Limb (tissue), 2 donors: ENCODE measurements at regions not wholly inside any gene's neighbourhood (a gene's known extent, or its start where the extent isn't known, plus 50 kb on each side); places are given as distances from the start of the nearest gene placed in this dataset.
"Not testable (repeated sequence)": the region's sequence is repeated elsewhere in the genome, so short reads cannot be mapped to it uniquely, and the experiment has no call there.

Experiments
- DNase-seq, 2 donors: peaks; one replicate each; pipeline ENCODE4 v3.0.0-alpha.2; 2016; ENCODE audit errors: extremely low spot score in 2 of 2

DNA sequence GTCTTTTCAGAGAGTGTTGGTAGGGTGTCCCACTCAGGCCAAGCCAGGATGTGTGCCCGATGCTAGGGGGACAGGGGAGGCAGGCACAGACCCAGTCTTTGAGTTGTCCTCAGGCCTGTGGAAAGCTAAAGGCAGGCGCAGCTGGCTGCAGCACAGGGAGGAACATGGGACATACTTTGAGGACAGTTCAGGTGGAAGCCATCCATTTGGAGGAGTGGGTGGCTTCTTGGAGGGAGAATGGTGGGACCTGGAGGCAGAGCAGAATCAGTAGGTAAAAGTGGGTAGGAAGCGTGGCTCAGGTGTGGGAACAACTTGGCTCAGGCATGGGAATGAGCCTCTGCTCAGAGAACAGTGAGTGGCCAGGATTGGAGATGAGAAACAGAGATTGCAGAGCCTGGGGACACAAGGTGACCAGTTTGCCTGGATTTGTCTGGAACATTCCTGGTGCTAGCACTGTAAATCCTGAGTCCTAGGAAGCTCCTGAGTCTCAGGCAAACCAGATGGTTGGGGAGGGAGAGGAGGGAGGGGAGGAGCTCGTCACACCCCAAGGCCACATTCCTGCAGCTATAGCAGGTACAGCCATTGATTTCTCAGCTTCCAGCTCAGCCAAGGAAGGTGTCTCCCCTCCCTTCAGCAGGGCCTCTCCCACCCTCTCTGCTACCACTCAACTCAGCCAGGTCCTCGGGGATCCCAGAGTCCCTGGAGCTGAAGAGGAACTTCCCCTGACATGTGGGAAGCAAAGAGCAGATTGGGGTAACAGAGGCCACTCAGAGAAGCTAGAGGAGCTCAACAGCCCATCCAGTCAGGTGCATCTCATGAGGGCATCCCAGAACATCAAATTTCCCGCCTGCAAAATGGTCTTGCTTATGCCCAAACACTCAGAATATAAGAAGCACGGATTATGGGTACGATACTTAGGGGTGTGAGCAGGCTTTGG lies 65.2 kb upstream of the TINAGL1 start:
- DNase-seq = no peak

DNA sequence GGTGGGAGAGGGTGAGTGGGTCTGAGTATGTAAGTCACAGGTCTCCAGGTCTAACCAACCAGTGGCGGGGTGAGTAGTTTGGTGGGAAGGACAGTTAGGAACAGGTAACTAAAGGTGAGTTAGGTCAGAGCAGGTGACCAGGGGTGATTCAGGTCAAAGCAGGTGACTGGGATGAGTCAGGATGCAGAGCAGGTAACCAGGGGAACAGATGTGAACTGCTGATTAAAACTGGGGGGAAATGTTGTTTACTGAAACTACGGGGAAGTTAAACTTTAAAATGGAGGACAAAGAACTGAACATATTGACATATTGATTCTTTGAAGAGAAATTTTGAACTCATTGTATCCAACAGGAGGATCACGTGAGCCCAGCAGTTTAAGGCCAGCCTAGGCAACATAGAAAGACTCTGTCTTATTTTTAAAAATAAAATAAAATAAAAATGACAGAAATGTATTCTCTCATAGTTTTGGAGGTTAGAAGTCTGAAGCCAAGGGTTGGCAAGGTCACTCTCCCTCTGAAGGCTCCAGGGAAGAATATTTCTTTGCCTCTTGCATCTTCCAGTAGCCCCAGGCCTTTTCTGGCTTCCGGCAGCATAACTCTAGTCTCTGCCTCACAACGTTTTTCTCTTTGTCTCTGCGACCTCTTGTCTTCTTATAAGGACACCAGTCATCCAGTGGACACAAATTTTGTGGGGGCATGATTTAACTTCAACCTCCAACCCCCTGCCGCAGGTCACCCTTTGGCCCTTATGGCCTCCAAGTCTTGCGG lies 64.3 kb upstream of the TINAGL1 start:
- no peak for DNase-seq

DNA sequence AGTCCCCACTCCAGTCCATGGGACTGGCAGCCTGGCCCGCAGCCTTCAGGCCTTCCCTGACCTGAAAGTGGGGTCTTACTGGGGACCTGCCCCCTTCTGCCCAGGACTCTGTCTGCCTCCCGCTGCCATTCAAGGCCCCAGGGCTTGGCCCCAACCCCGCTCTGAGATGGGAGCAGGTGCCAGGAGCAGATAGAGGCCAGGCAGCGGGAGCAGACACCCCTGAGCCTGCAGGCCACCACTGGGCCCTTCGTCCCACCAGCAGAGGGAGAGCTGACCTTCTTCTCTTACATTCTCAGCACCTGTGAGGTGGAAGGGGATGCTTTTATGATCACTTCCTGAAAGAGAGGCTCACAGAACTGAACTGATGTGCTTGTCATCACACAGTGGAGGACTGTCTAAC lies 62.2 kb upstream of the TINAGL1 start:
- DNase-seq = no peak

DNA sequence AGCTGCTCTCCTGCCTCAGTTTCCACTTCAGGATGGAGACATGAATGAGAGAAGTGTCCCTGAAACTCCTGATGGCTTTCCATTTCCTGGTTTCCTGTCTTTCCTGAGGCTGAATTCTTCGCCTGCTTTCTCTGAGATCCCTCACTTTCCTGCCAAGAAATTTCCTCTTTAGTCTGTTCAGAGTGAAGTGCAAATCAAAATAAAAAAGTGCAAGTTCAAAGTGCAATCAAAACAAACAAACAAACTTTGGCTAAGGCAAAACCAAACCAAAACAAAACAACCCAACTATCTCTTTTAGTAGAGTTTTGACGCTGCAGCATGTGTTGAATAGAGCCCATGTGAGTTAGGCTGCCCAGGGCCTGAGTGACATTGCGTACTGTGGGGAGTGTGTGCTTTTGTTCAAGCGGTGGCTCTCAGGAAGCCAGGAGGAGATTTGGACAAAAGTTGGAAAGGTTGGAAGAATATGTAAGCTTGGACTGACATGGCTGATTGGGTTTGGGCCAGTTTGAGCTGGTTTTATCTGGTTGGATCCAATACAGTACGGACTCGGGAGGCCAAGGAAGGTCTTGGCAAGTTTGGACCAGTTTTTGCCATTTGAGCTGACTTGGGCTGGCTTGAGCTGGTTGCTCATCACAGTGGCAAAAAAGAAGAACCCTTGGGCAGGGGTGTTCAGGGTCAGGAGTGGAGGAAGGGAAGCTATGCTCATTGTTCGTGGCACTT lies 61.1 kb upstream of the TINAGL1 start:
- no peak for DNase-seq

DNA sequence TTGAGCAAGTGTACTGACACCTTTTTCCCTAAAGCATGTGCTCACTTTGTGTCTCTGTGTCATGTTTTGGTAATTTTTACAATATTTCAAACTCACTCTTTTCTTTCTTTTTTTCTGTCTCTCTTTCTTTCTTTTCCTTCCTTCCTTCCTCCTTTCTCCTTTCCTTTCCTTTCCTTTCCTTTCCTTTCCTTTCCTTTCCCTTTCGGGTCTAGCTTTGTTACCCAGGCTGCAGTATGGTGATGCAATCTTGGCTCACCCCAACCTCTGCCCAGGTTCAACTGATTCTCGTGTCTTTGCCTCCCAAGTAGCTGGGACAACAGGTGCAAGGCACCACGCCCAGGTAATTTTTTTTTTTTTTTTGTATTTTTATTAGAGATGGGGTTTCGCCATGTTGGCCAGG lies 60.4 kb upstream of the TINAGL1 start:
- no peak for DNase-seq

DNA sequence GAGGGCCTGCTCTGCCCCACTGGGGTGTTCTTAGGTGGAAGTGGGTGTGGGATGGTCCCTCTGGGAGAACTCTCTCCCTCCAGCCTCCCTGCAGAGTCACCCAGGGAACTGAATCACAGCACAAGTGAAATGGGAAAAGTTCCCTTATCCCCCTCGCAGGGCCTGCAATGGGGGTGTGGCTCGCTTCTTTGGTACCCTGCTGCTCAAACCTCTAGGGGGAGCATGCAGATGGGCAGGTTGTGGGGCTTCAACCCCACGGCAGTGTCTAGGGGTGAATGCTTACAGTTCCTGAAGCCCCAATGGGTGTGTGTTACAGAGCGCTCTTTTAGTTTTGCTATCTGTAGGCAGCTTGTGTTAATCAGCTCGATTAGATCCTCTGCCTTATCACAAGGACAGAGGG lies 59.0 kb upstream of the TINAGL1 start:
- no peak for DNase-seq

DNA sequence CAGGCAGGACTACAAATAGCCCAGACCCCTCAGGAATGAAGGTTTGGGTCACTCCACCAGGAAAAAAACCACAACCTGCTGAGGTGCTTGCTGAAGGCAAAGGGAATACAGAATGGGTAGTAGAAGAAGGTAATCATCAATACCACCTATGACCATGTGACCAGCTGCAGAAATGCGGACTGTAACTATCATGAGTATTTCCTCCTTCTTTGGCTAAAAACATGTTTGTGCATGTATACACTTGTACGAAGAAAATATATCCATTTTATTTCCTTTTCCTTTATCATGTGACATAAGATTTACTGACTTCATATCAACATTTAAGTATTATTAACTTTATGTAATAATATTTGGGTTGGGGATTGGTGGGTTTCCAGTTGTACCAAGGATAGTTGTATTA lies 58.3 kb upstream of the TINAGL1 start:
- not testable (repeated sequence) for DNase-seq

DNA sequence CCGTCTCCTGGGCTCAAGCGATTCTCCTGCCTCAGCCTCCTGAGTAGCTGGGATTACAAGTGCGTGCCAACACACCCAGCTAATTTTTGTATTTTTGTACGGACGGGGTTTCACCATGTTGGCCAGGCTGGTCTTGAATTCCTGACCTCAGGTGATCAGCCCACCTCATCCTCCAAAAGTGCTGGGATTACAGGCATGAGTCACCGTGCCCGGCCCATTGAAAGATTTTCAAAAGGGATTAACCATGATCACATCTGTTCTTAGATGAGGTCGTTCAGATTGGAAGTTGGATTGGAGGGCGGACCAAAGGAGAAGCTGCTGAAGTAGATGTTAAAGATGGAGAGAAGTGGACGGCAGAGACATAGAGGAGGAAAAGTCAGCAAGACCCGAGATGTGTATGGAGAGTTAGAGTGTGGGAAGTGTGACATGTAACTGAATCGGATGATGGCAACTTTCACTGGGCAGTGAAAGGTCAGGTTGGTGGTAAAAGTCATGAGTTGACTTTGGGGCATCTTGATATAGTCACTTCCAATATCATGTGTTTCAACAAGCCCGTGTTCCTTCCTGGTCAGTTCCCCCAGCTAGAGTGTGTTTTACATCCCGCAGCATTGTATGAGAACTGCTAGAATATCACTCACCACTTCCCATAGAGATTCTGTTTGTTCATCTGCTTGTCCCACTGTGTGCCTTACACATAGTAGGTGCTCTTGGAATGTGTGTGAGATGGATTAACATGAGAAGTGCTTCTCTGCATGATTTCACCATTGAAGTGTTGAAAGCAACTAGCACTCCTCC lies 54.4 kb upstream of the TINAGL1 start:
- DNase-seq = no peak

DNA sequence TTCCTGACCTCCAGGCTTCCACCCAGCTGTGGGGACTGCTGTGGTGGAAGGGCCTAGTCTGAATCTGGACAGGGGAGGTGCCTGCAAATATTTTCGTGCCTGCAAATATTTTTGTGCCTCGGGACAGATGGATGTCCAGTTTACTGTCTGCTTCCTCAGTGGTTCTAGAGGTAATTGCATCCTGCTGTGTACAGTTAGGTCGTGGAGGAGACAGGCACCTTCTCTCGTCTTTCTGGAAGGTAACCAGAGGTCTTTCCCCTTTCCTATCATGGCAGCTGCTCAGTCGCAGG lies 53.8 kb upstream of the TINAGL1 start:
- no peak for DNase-seq

DNA sequence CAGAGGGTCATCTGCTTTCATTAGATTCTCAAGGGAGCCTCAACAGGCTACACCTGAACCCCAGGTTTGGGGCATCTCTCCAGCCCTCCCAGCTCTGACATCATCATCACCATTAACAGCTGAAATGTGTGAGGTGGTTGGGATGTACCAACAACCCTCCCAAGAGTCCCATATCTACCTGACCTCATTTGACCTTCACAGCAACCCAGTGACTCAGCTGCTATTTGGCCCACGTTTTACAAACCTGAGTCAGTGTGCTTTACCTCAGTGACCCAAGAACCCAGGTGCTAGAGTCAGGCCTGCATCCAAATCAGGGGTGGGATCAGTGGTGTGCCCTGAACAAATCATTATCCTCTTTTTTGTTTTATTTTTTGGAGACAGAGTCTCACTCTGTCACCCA lies 53.3 kb upstream of the TINAGL1 start:
- no peak for DNase-seq

DNA sequence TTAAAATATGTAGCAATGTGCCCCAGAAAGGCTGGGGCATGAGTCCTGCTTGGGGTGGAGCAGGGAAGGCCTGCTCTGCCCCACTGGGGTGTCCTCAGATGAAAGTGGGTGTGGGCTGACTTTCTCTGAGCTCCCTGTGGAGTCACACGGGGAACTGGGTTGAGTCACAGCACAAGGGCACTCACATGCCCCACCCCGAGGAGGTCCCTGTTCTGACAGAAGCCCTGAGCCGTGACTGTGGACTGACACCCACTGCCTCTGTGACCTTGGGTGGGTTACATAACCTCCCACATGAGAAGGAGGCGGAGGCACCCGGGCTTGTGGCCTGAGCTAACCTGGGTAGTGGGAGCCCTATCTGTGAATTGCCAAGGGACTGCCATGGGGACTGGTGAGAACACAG lies 52.5 kb upstream of the TINAGL1 start:
- DNase-seq = no peak

DNA sequence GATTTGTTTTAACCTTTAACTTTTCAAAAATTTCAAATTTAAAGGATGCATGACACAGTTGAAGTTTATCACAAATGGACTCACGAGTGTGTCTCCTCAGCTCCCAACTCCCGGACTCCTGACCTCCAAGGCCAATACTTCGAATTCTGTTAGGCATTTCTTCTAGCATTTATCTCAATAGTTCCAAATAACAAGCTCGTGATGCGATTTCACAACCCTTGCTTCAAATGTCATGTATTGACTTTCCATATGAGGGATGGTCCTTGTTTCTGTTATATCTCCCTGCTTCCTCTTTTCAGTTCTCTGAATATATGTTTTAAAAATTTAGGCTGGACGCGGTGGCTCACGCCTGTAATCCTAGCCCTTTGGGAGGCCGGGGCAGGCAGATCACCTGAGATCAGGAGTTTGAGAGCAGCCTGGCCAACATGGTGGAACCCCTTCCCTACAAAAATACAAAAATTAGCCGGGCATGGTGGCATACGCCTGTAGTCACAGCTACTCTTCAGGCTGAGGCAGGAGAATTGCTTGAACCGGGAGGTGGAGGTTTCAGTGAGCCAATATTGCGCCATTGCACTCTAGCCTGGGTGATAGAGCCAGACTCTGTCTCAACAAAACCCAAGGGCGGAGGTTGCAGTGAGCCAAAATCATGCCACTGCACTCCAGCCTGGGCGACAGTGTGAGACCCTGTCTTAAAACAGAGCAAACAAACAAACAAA lies 52.0 kb upstream of the TINAGL1 start:
- no peak for DNase-seq
